Keratinocyte (primary cell): ENCODE measurements at regions not wholly inside any gene's neighbourhood (a gene's known extent, or its start where the extent isn't known, plus 50 kb on each side); places are given as distances from the start of the nearest gene placed in this dataset.

ENCODE experiments used
- DNase-seq: peaks from one replicate; pipeline ENCODE4 v3.0.0-alpha.2; 2011; ENCODE audit warnings: low read depth, missing footprints, low spot score
- FAIRE-seq: peaks from 2 replicates; lab custom pipeline; 2011; peaks lifted over from hg19 to GRCh38; lab: Jason Lieb, UNC
- H2AFZ ChIP-seq: 2 replicates; pipeline ENCODE4 v1.6.0; 2012; ENCODE audit warnings: low read length, control low read depth, inconsistent platforms; ENCODE audit not compliant: control insufficient read depth
- H3K27ac ChIP-seq: 2 replicates; pipeline ENCODE4 v1.5.1; 2011; ENCODE audit warnings: low read length; ENCODE audit not compliant: control insufficient read depth, insufficient read depth
- H3K27me3 ChIP-seq: 3 replicates; pipeline ENCODE4 v1.6.0; 2011; ENCODE audit warnings: low read length; ENCODE audit not compliant: control insufficient read depth, insufficient read depth; ENCODE audit errors: extremely low read depth
- H3K36me3 ChIP-seq, 2 experiments: 2 replicates in 1 of 2; 3 replicates in 1 of 2; pipeline ENCODE4 v1.5.1; 2011; ENCODE audit warnings: low read length in 2 of 2, mild to moderate bottlenecking in 1 of 2; ENCODE audit not compliant: control insufficient read depth in 2 of 2, insufficient read depth in 2 of 2; ENCODE audit errors: extremely low read depth in 1 of 2
- H3K4me1 ChIP-seq: 3 replicates; pipeline ENCODE4 v1.5.1; 2011; ENCODE audit warnings: low read length; ENCODE audit not compliant: control insufficient read depth, insufficient read depth; ENCODE audit errors: extremely low read depth
- H3K4me2 ChIP-seq: 3 replicates; pipeline ENCODE4 v1.6.0; 2011; ENCODE audit warnings: low read depth, low read length; ENCODE audit not compliant: control insufficient read depth, insufficient read depth; ENCODE audit errors: extremely low read depth
- H3K4me3 ChIP-seq, 3 experiments: fragments of 200-600 bp in 1 of 3; sonication (generic) in 1 of 3; 2 replicates in 2 of 3; 3 replicates in 1 of 3; pipeline ENCODE4 v1.5.1; 2011 to 2016; ENCODE audit warnings: low read length in 3 of 3, mild to moderate bottlenecking in 3 of 3, control low read depth in 2 of 3, inconsistent platforms in 1 of 3, low read depth in 1 of 3, mixed read lengths in 1 of 3, mixed run types in 1 of 3, moderate library complexity in 1 of 3; ENCODE audit not compliant: control insufficient read depth in 2 of 3, insufficient read depth in 2 of 3; ENCODE audit errors: extremely low read depth in 1 of 3
- H3K79me2 ChIP-seq: 2 replicates; pipeline ENCODE4 v1.6.0; 2012; ENCODE audit warnings: low read length; ENCODE audit not compliant: control insufficient read depth, insufficient read depth
- H3K9ac ChIP-seq: 3 replicates; pipeline ENCODE4 v1.6.0; 2011; ENCODE audit warnings: low read length; ENCODE audit not compliant: control insufficient read depth, insufficient read depth; ENCODE audit errors: extremely low read depth
- H3K9me1 ChIP-seq: 3 replicates; pipeline ENCODE4 v1.6.0; 2011; ENCODE audit warnings: low read length; ENCODE audit not compliant: control insufficient read depth, insufficient read depth; ENCODE audit errors: extremely low read depth
- H3K9me3 ChIP-seq: 2 replicates; pipeline ENCODE4 v1.5.1; 2012; ENCODE audit warnings: low read depth, low read length; ENCODE audit not compliant: control insufficient read depth
- H4K20me1 ChIP-seq: 3 replicates; pipeline ENCODE4 v1.6.0; 2011; ENCODE audit warnings: low read length; ENCODE audit not compliant: control insufficient read depth, insufficient read depth; ENCODE audit errors: extremely low read depth
- CTCF ChIP-seq, 3 experiments: IDR thresholded peaks in 1 of 3; conservative IDR thresholded peaks in 1 of 3; optimal IDR thresholded peaks in 1 of 3; 2 replicates in 2 of 3; 3 replicates in 1 of 3; pipeline versions ENCODE3 to v1.5.1; 2011; ENCODE audit warnings: low read length in 3 of 3, mild to moderate bottlenecking in 3 of 3, moderate library complexity in 2 of 3, control low read depth in 1 of 3, inconsistent platforms in 1 of 3; ENCODE audit not compliant: insufficient read depth in 2 of 3; ENCODE audit errors: extremely low read depth in 1 of 3
- EZH2 ChIP-seq: IDR thresholded peaks from one replicate; pipeline ENCODE4 v1.6.1; 2012; ENCODE audit warnings: inconsistent platforms, mild to moderate bottlenecking, low read length, moderate library complexity
- dilution Hi-C: fragments of 300-500 bp; cut with MboI; formaldehyde crosslinking; loops from one replicate; pipeline ENCODE4 v1.7.0; 2020; ENCODE audit warnings: low sequenced_read_pairs; ENCODE audit not compliant: extremely low pct_ligation_motif_present

GRCh38 chr9:561427-561826 is 280.1 kb upstream of the DMRT1 start:
- peaks cover 2% of the 10 kb centered on the region for H3K9me3 ChIP-seq
- H3K4me2 ChIP-seq = no peak overlapping the region
- H4K20me1 ChIP-seq = no peaks in the 10 kb centered on the region
- dilution Hi-C loops = no loop called here
- H2AFZ ChIP-seq = no peak overlapping the region
- FAIRE-seq (no peak), DNase-seq (no peak)
- H3K27me3 ChIP-seq = no peaks in the 10 kb centered on the region
- peaks cover 12% of the 10 kb centered on the region for H3K4me1 ChIP-seq
- no peaks in the 10 kb centered on the region for H3K9me1 ChIP-seq
- peaks cover 3 to 5% of the 10 kb centered on the region in 2 experiments for H3K36me3 ChIP-seq
- no peak overlapping the region for H3K4me3 ChIP-seq
- H3K27ac ChIP-seq = no peak overlapping the region
- H3K9ac ChIP-seq = no peak overlapping the region
- TF ChIP-seq EZH2 (no peak), CTCF (optimal IDR thresholded peaks at IDR 0.05 in 1 of 3, IDR thresholded peaks at IDR 0.05 in 1 of 3, conservative IDR thresholded peaks at IDR 0.05 in 1 of 3; ENCODE audit: extremely low read depth in 1 of 3, insufficient read depth in 2 of 3, low read length in 3 of 3) (no peak)
- H3K79me2 ChIP-seq = peaks cover 24% of the 10 kb centered on the region

DNA sequence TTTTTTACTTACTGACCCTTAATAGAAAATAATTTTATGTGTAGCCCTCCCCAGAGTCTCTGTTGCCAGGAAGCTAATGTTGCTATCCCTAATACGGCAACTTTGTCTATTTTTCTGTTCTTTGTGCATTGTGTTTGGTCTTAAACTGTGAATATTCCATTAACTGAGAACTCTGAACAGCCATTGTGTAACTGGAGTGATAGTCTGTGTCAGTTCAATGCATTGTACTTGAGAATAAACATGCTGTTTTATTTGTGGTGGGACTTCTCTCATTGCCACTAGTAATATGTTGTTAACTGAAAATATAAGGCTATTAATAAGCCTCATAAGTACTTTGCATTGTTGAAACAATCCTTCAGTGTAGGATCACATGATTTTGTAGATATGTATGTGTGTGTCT is 278.3 kb upstream of the DMRT1 start:
- Histone ChIP-seq H2AFZ (no peak overlapping the region), H3K4me3 (no peak overlapping the region), H3K9me3 (no peaks in the 10 kb centered on the region), H3K9ac (no peak overlapping the region), H3K79me2 (peaks cover 21% of the 10 kb centered on the region), H3K36me3 (peaks cover 3 to 5% of the 10 kb centered on the region in 2 experiments), H3K4me2 (no peak overlapping the region), H3K27ac (no peak overlapping the region), H3K27me3 (no peaks in the 10 kb centered on the region), H3K4me1 (peaks cover 2% of the 10 kb centered on the region), H3K9me1 (no peaks in the 10 kb centered on the region), H4K20me1 (no peaks in the 10 kb centered on the region)
- DNase-seq (no peak), FAIRE-seq (no peak)
- dilution Hi-C loops = no loop called here
- TF ChIP-seq CTCF (optimal IDR thresholded peaks at IDR 0.05 in 1 of 3, IDR thresholded peaks at IDR 0.05 in 1 of 3, conservative IDR thresholded peaks at IDR 0.05 in 1 of 3; ENCODE audit: extremely low read depth in 1 of 3, insufficient read depth in 2 of 3, low read length in 3 of 3) (no peak), EZH2 (no peak)
